Stimulated activated naive CD4-positive, alpha-beta T cell (primary cell): ENCODE measurements at regions not wholly inside any gene's neighbourhood (a gene's known extent, or its start where the extent isn't known, plus 50 kb on each side); places are given as distances from the start of the nearest gene placed in this dataset.

ENCODE experiments used
- DNase-seq, 6 experiments: peaks; one replicate each; lab custom pipeline; 2025; lab: John Stamatoyannopoulos, UW

GRCh38 chr2:222146488-222146887 is 152.3 kb downstream of the PAX3 start:
- DNase-seq = no peak

GRCh38 chr2:222142027-222142426 is 156.8 kb downstream of the PAX3 start:
- DNase-seq = no peak

GRCh38 chr2:222136106-222136630 is 162.6 kb downstream of the PAX3 start:
- no peak for DNase-seq

- DNase-seq = no peak
Observed at GRCh38 chr2:222134654-222135053, 164.1 kb downstream of the PAX3 start.

- no peak for DNase-seq
Observed at GRCh38 chr2:222133897-222134296, 164.9 kb downstream of the PAX3 start.

GRCh38 chr2:222130855-222131254 is 167.9 kb downstream of the PAX3 start:
- DNase-seq = no peak

GRCh38 chr2:222127660-222128059 is 171.1 kb downstream of the PAX3 start:
- no peak for DNase-seq

GRCh38 chr2:222120933-222121332 is 177.9 kb downstream of the PAX3 start:
- DNase-seq = no peak

- no peak for DNase-seq
Observed at GRCh38 chr2:222115296-222115695, 183.5 kb downstream of the PAX3 start.

- no peak for DNase-seq
Observed at GRCh38 chr2:222108957-222109585, 189.7 kb downstream of the PAX3 start.

- no peak for DNase-seq
Observed at GRCh38 chr2:222108497-222108896, 190.3 kb downstream of the PAX3 start.

GRCh38 chr2:222105046-222105445 is 193.8 kb downstream of the PAX3 start:
- DNase-seq = no peak

GRCh38 chr2:222102575-222103349 is 196.0 kb downstream of the PAX3 start:
- no peak for DNase-seq

GRCh38 chr2:222100704-222101699 is 197.8 kb downstream of the PAX3 start:
- no peak for DNase-seq

GRCh38 chr2:222088561-222088960 is 210.2 kb downstream of the PAX3 start:
- DNase-seq = no peak

GRCh38 chr2:222087998-222088397 is 210.8 kb downstream of the PAX3 start:
- no peak for DNase-seq

GRCh38 chr2:222082201-222082600 is 216.6 kb downstream of the PAX3 start:
- no peak for DNase-seq

- DNase-seq = no peak
Observed at GRCh38 chr2:222080141-222080540, 218.7 kb downstream of the PAX3 start.

GRCh38 chr2:222076973-222077690 is 221.7 kb downstream of the PAX3 start:
- DNase-seq = no peak

- DNase-seq = no peak
Observed at GRCh38 chr2:222074674-222075073, 224.1 kb downstream of the PAX3 start.

GRCh38 chr2:222071911-222072310 is 226.9 kb downstream of the PAX3 start:
- DNase-seq = no peak

- no peak for DNase-seq
Observed at GRCh38 chr2:222064286-222064685, 234.5 kb downstream of the PAX3 start.
